ENCODE measurements at regions not wholly inside any gene's neighbourhood (a gene's known extent, or its start where the extent isn't known, plus 50 kb on each side); places are given as distances from the start of the nearest gene placed in this dataset.

- DNase-seq, result no peak
Measured at GRCh38 chr1:231108516-231109302, 53.1 kb upstream of the TRIM67 start.

GRCh38 chr1:231107600-231108326 is 54.1 kb upstream of the TRIM67 start:
- DNase-seq, result no peak

GRCh38 chr1:231107151-231107550 is 54.7 kb upstream of the TRIM67 start:
- no peak for DNase-seq

GRCh38 chr1:231106347-231106746 is 55.5 kb upstream of the TRIM67 start:
- DNase-seq, result peak; percentile 27

GRCh38 chr1:231104917-231105316 is 56.9 kb upstream of the TRIM67 start:
- no peak for DNase-seq

- DNase-seq, result no peak
Measured at GRCh38 chr1:231103961-231104360, 57.9 kb upstream of the TRIM67 start.

- peak; percentile 89 for DNase-seq
Measured at GRCh38 chr1:231099996-231100767, 60.1 kb upstream of the FAM89A start.

- DNase-seq, result no peak
Measured at GRCh38 chr1:231099311-231099710, 59.3 kb upstream of the FAM89A start.

- DNase-seq, result no peak
Measured at GRCh38 chr1:231095595-231095994, 55.5 kb upstream of the FAM89A start.

GRCh38 chr1:231094421-231094820 is 54.4 kb upstream of the FAM89A start:
- peak; percentile 58 for DNase-seq

GRCh38 chr1:231093156-231093922 is 53.3 kb upstream of the FAM89A start:
- no peak for DNase-seq

GRCh38 chr1:231092380-231092779 is 52.3 kb upstream of the FAM89A start:
- DNase-seq, result no peak

GRCh38 chr1:231091831-231092301 is 51.8 kb upstream of the FAM89A start:
- DNase-seq, result no peak

GRCh38 chr1:231091415-231091814 is 51.4 kb upstream of the FAM89A start:
- DNase-seq, result no peak
